ENCODE measurements at regions not wholly inside any gene's neighbourhood (a gene's known extent, or its start where the extent isn't known, plus 50 kb on each side); places are given as distances from the start of the nearest gene placed in this dataset.
"Not testable (repeated sequence)": the region's sequence is repeated elsewhere in the genome, so short reads cannot be mapped to it uniquely, and the experiment has no call there.

DNA sequence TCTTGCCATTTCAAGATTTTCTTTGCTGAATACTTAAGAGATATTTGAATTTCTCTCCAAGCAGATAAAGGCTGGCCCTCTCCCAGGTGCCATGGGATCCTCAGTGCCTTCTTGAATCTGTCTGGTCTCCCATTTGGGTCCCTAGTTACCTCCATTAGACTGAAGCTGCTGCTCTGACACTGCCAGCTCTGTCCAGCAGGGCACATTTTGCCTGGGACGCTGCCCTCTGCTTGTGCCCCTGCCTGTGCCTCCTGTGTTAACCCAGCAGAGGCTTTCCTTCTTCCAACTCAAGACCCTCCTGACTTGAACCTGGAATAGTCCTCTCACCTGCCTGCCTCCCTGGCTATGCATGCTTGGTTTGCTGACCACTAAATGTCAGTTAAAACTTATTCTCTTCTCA, 406.3 kb downstream of the BUD13 start:
- TF ChIP-seq, protein P1, sequence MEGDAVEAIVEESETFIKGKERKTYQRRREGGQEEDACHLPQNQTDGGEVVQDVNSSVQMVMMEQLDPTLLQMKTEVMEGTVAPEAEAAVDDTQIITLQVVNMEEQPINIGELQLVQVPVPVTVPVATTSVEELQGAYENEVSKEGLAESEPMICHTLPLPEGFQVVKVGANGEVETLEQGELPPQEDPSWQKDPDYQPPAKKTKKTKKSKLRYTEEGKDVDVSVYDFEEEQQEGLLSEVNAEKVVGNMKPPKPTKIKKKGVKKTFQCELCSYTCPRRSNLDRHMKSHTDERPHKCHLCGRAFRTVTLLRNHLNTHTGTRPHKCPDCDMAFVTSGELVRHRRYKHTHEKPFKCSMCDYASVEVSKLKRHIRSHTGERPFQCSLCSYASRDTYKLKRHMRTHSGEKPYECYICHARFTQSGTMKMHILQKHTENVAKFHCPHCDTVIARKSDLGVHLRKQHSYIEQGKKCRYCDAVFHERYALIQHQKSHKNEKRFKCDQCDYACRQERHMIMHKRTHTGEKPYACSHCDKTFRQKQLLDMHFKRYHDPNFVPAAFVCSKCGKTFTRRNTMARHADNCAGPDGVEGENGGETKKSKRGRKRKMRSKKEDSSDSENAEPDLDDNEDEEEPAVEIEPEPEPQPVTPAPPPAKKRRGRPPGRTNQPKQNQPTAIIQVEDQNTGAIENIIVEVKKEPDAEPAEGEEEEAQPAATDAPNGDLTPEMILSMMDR (IDR thresholded peaks at IDR 0.05): no peak
- POLR2A ChIA-PET: no interaction called here
- intact Hi-C loops (cut with micrococcal nuclease; ENCODE audit: unreplicated experiment) (no loop called here), in situ Hi-C loops (cut with HindIII; ENCODE audit: low pct_unique_long_range_greater_than_20kb, low sequenced_read_pairs) (no loop called here)
- CTCF ChIA-PET: no interaction called here
- H3K27me3 ChIP-seq (ENCODE audit: control insufficient read depth, insufficient read depth, low read length): peaks cover 10% of the 10 kb centered on the region
- H3K9me3 ChIP-seq (ENCODE audit: control insufficient read depth, insufficient read depth, low read depth, low read length): no peaks in the 10 kb centered on the region
- no TSS peak for BruUV-seq (replicated peaks)
- ATAC-seq (no peak), DNase-seq (ENCODE audit: low read depth, low spot score) (no peak)
- no peaks in the 10 kb centered on the region; the same call in 1 of the 2 replicates for H3K4me1 ChIP-seq (ENCODE audit: control insufficient read depth, insufficient read depth, low read length)
- no peak overlapping the region for H3K4me3 ChIP-seq (ENCODE audit: low read depth in 2 of 2, low read length in 2 of 2)
- no peak overlapping the region for H3K27ac ChIP-seq (ENCODE audit: low read length)
- H3K36me3 ChIP-seq (ENCODE audit: control insufficient read depth, insufficient read depth, low read length): no peaks in the 10 kb centered on the region

GRCh38 chr11:116364925-116365324, 407.9 kb downstream of the BUD13 start:
- ATAC-seq; H3K4me3 ChIP-seq (ENCODE audit: low read depth in 2 of 2, low read length in 2 of 2); CTCF ChIA-PET; BruUV-seq (replicated peaks); in situ Hi-C loops (cut with HindIII; ENCODE audit: low pct_unique_long_range_greater_than_20kb, low sequenced_read_pairs); H3K9me3 ChIP-seq (ENCODE audit: control insufficient read depth, insufficient read depth, low read depth, low read length); H3K27me3 ChIP-seq (ENCODE audit: control insufficient read depth, insufficient read depth, low read length); H3K4me1 ChIP-seq (ENCODE audit: control insufficient read depth, insufficient read depth, low read length); intact Hi-C loops (cut with micrococcal nuclease; ENCODE audit: unreplicated experiment); H3K36me3 ChIP-seq (ENCODE audit: control insufficient read depth, insufficient read depth, low read length); DNase-seq (ENCODE audit: low read depth, low spot score); H3K27ac ChIP-seq (ENCODE audit: low read length); POLR2A ChIA-PET: not testable (repeated sequence)

DNA sequence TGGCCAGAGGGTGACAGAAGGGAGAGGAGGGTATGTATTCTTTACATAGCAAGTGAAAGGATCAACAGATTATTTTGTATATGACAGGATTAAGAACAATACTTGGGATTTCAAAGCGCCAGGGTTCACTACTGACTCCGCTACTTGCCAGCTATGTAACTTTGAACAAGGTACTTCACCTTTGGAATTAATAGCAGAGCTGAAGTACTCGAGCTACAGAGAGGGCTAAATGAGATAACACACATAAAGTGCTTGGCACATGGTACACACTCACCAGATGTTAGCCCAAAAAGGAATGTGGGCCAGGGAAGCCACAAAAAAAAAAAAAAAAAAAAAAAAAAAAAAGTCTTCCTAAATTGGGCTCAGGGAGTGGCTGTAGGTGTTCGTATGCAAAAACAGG, 408.4 kb downstream of the BUD13 start:
- intact Hi-C loops (cut with micrococcal nuclease; ENCODE audit: unreplicated experiment) (no loop called here), in situ Hi-C loops (cut with HindIII; ENCODE audit: low pct_unique_long_range_greater_than_20kb, low sequenced_read_pairs) (no loop called here)
- DNase-seq (ENCODE audit: low read depth, low spot score): no peak
- ChIA-PET POLR2A (no interaction called here), CTCF (no interaction called here)
- Histone ChIP-seq H3K36me3 (ENCODE audit: control insufficient read depth, insufficient read depth, low read length) (no peaks in the 10 kb centered on the region), H3K9me3 (ENCODE audit: control insufficient read depth, insufficient read depth, low read depth, low read length) (no peaks in the 10 kb centered on the region), H3K4me3 (ENCODE audit: low read depth in 2 of 2, low read length in 2 of 2) (no peak overlapping the region), H3K4me1 (ENCODE audit: control insufficient read depth, insufficient read depth, low read length) (no peaks in the 10 kb centered on the region), H3K27ac (ENCODE audit: low read length) (no peak overlapping the region), H3K27me3 (ENCODE audit: control insufficient read depth, insufficient read depth, low read length) (peaks cover 9% of the 10 kb centered on the region; the same call in 1 of the 2 replicates)
- BruUV-seq (replicated peaks): no TSS peak
- no peak for ATAC-seq
- no peak for TF ChIP-seq SIN3A (IDR thresholded peaks at IDR 0.05; ENCODE audit: borderline replicate concordance, insufficient read depth, low read depth, low read length)
- TF ChIP-seq, protein P1 (IDR thresholded peaks at IDR 0.05): no peak
- TF ChIP-seq, protein P2, sequence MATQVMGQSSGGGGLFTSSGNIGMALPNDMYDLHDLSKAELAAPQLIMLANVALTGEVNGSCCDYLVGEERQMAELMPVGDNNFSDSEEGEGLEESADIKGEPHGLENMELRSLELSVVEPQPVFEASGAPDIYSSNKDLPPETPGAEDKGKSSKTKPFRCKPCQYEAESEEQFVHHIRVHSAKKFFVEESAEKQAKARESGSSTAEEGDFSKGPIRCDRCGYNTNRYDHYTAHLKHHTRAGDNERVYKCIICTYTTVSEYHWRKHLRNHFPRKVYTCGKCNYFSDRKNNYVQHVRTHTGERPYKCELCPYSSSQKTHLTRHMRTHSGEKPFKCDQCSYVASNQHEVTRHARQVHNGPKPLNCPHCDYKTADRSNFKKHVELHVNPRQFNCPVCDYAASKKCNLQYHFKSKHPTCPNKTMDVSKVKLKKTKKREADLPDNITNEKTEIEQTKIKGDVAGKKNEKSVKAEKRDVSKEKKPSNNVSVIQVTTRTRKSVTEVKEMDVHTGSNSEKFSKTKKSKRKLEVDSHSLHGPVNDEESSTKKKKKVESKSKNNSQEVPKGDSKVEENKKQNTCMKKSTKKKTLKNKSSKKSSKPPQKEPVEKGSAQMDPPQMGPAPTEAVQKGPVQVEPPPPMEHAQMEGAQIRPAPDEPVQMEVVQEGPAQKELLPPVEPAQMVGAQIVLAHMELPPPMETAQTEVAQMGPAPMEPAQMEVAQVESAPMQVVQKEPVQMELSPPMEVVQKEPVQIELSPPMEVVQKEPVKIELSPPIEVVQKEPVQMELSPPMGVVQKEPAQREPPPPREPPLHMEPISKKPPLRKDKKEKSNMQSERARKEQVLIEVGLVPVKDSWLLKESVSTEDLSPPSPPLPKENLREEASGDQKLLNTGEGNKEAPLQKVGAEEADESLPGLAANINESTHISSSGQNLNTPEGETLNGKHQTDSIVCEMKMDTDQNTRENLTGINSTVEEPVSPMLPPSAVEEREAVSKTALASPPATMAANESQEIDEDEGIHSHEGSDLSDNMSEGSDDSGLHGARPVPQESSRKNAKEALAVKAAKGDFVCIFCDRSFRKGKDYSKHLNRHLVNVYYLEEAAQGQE (IDR thresholded peaks at IDR 0.05; ENCODE audit: insufficient read depth in 1 of 2, low read depth in 2 of 2, low read length in 1 of 2): no peak
- TF ChIP-seq TCF7L2 (IDR thresholded peaks at IDR 0.05; ENCODE audit: low read depth, low read length): no peak
- TF ChIP-seq POLR2AphosphoS5 (IDR thresholded peaks at IDR 0.05; ENCODE audit: low read depth, low read length): no peak
